ENCODE measurements at regions not wholly inside any gene's neighbourhood (a gene's known extent, or its start where the extent isn't known, plus 50 kb on each side); places are given as distances from the start of the nearest gene placed in this dataset.

GRCh38 chrX:143964549-143964948 is 80.7 kb downstream of the UBE2NL start:
- TF ChIP-seq NR2C2 (CRISPR knock-in tag; IDR thresholded peaks at IDR 0.05) (no peak), NR2C2 (tag; IDR thresholded peaks at IDR 0.05) (no peak), GABPB1 (CRISPR knock-in tag; IDR thresholded peaks at IDR 0.05) (no peak), BRCA1 (IDR thresholded peaks at IDR 0.05) (no peak), BRCA1 (CRISPR knock-in tag; IDR thresholded peaks at IDR 0.05) (no peak), PHF8 (IDR thresholded peaks at IDR 0.05; ENCODE audit: borderline replicate concordance, low read length) (no peak), CBX5 (IDR thresholded peaks at IDR 0.05; ENCODE audit: borderline replicate concordance, low read depth) (no peak), BRD4 (IDR thresholded peaks at IDR 0.05) (no peak), MAZ (CRISPR knock-in tag; conservative IDR thresholded peaks at IDR 0.05 in 1 of 2, IDR thresholded peaks at IDR 0.05 in 1 of 2) (no peak)
